NCI-H748 (cell line): ENCODE measurements at regions not wholly inside any gene's neighbourhood (a gene's known extent, or its start where the extent isn't known, plus 50 kb on each side); places are given as distances from the start of the nearest gene placed in this dataset.
A peak's percentile ranks its signal among the peaks of the same experiment; 100 is the strongest.
"Not testable (repeated sequence)": the region's sequence is repeated elsewhere in the genome, so short reads cannot be mapped to it uniquely, and the experiment has no call there.

ENCODE experiments used
- DNase-seq: peaks from one replicate; lab custom pipeline; 2025; ENCODE audit not compliant: unreplicated experiment; lab: John Stamatoyannopoulos, UW

GRCh38 chr14:71165121-71166031 lies 258.1 kb downstream of the PCNX1 start:
- no peak for DNase-seq

GRCh38 chr14:71166180-71166837 lies 259.1 kb downstream of the PCNX1 start:
- DNase-seq, result peak; percentile 24

GRCh38 chr14:71167325-71167950 lies 260.2 kb downstream of the PCNX1 start:
- DNase-seq, result not testable (repeated sequence)

- not testable (repeated sequence) for DNase-seq
Observed at GRCh38 chr14:71168161-71168560, 260.9 kb downstream of the PCNX1 start.

- no peak for DNase-seq
Observed at GRCh38 chr14:71168564-71169427, 261.5 kb downstream of the PCNX1 start.

GRCh38 chr14:71169861-71170260 lies 262.6 kb downstream of the PCNX1 start:
- peak; percentile 43 for DNase-seq

GRCh38 chr14:71175491-71175890 lies 268.2 kb downstream of the PCNX1 start:
- DNase-seq, result no peak

GRCh38 chr14:71179066-71179465 lies 271.8 kb downstream of the PCNX1 start:
- DNase-seq, result no peak

- DNase-seq, result no peak
Observed at GRCh38 chr14:71180397-71180796, 273.1 kb downstream of the PCNX1 start.

GRCh38 chr14:71181215-71182003 lies 274.1 kb downstream of the PCNX1 start:
- DNase-seq, result no peak

GRCh38 chr14:71183876-71184689 lies 276.8 kb downstream of the PCNX1 start:
- DNase-seq, result no peak

- no peak for DNase-seq
Observed at GRCh38 chr14:71185637-71186036, 278.4 kb downstream of the PCNX1 start.

- no peak for DNase-seq
Observed at GRCh38 chr14:71187633-71188356, 280.5 kb downstream of the PCNX1 start.

- DNase-seq, result no peak
Observed at GRCh38 chr14:71190770-71191374, 283.6 kb downstream of the PCNX1 start.

GRCh38 chr14:71193663-71194062 lies 286.4 kb downstream of the PCNX1 start:
- DNase-seq, result peak; percentile 12

- DNase-seq, result no peak
Observed at GRCh38 chr14:71194251-71194650, 287.0 kb downstream of the PCNX1 start.

- DNase-seq, result no peak
Observed at GRCh38 chr14:71196921-71197320, 289.7 kb downstream of the PCNX1 start.

GRCh38 chr14:71198687-71199086 lies 291.4 kb downstream of the PCNX1 start:
- DNase-seq, result no peak
